Uterus (tissue), 2 donors: ENCODE measurements at regions not wholly inside any gene's neighbourhood (a gene's known extent, or its start where the extent isn't known, plus 50 kb on each side); places are given as distances from the start of the nearest gene placed in this dataset.

Source experiments
- POLR2A ChIP-seq, 2 donors: fragments of 450-650 bp; IDR thresholded peaks; one replicate each; pipeline ENCODE4 v1.6.1; 2016; ENCODE audit warnings: antibody characterized with exemption in 2 of 2, mild to moderate bottlenecking in 1 of 2, moderate library complexity in 1 of 2
- TF ChIP-seq, protein P1 (sequence below), 4 experiments: fragments of 200-600 bp in 2 of 4; fragments of 450-650 bp in 2 of 4; sonication (generic) in 2 of 4; IDR thresholded peaks; one replicate each; pipeline ENCODE4 v1.5.1; 2016 to 2019; ENCODE audit warnings: antibody characterized with exemption in 4 of 4, mild to moderate bottlenecking in 2 of 4, moderate library complexity in 1 of 4

DNA sequence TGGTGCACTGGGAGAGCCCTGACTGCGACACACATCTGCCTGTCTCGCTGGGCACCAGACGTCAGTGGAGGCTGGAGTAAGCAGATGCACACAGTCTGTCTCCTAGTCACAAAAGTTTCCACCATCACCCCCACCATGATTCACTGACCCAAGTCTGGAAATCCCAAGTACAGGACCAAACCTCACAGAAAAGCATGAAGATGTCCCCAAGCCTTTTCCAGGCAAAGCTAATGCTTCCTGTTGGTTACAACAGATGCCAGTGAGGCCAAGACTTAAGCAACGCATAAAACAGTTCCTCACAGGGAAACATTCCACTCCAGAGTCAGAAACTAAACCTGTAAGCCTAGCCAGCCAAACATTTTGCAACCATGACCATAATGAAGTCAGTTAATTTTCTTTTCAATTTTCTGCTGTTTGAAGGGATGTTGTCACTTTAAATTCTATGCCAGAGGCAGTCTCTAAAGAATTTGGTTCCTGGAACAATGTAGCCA, 259.3 kb upstream of the SLC30A5 start:
- TF ChIP-seq, protein P1, sequence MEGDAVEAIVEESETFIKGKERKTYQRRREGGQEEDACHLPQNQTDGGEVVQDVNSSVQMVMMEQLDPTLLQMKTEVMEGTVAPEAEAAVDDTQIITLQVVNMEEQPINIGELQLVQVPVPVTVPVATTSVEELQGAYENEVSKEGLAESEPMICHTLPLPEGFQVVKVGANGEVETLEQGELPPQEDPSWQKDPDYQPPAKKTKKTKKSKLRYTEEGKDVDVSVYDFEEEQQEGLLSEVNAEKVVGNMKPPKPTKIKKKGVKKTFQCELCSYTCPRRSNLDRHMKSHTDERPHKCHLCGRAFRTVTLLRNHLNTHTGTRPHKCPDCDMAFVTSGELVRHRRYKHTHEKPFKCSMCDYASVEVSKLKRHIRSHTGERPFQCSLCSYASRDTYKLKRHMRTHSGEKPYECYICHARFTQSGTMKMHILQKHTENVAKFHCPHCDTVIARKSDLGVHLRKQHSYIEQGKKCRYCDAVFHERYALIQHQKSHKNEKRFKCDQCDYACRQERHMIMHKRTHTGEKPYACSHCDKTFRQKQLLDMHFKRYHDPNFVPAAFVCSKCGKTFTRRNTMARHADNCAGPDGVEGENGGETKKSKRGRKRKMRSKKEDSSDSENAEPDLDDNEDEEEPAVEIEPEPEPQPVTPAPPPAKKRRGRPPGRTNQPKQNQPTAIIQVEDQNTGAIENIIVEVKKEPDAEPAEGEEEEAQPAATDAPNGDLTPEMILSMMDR (IDR thresholded peaks at IDR 0.05), result no peak
- no peak for TF ChIP-seq POLR2A (IDR thresholded peaks at IDR 0.05)
